Left hindlimb (tissue), 1 donor: ENCODE measurements at regions not wholly inside any gene's neighbourhood (a gene's known extent, or its start where the extent isn't known, plus 50 kb on each side); places are given as distances from the start of the nearest gene placed in this dataset.

ENCODE experiments used
- DNase-seq: peaks from one replicate; pipeline ENCODE4 v3.0.0-alpha.2; 2018

GRCh38 chr5:2222246-2222992, 339.7 kb upstream of the IRX4 start:
- no peak for DNase-seq

- no peak for DNase-seq
Measured at GRCh38 chr5:2221450-2221849, 338.7 kb upstream of the IRX4 start.

DNA sequence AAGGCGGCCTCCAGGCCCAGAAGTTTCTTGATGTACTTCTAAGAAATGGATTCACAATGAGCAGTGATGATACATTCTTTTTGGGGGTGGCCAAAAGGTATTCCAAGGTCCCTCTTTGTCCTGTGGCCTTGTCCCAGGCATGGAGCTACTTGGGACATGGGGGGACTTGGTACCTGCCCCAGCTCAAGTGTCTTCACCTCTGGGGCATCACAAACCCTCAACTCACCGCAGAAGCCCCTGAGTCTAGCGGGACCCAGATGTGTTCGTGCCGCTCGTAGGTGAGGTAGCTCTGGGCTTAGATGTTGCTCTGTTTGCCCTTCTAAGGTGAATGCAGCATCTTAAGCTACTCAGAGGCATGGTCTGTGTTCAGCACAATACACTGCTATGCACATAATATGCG, 338.0 kb upstream of the IRX4 start:
- no peak for DNase-seq

DNA sequence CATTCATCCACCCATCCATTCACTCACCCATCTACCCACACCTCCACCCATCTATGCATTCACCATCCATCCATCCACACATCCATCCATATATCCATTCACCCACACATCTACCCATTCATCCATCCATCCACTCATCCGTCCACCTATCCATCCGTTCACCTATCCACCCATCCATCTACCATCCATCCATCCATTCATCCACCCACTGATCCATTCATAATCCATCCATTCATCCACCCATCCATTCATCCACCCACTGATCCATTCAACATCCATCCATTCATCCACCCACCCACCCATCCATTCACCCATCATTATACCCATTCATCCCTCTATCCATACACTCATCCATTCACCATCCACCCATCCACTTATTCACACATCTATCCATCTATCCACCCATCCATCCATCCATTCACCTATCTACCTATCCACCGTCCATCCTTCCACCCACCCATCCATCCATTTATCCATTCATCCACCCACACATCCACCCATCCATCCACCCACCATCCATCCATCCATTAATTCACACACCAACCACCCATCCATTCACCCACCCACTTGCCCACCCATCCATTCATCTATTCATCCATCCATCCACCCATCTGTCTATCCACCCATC, 336.5 kb upstream of the IRX4 start:
- no peak for DNase-seq

DNA sequence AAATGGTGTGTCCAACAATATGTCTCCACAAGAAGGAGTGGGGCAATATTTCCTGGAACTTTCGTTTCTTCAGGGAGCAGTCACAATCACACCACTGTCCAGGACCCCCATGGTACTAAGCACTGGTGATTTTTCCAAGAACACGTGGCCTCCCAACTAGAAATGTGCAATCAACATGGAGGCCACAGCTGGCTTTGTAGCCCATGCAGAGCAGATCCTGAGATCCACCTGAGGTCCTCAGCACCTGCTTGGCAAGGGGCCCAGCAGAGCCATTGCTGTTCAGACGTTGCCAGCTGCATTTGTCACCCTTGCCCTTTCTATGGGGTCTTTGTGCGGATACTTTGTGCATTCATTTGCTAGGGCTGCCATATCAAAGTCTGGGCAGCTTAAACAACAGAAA, 334.5 kb upstream of the IRX4 start:
- DNase-seq, result no peak

DNA sequence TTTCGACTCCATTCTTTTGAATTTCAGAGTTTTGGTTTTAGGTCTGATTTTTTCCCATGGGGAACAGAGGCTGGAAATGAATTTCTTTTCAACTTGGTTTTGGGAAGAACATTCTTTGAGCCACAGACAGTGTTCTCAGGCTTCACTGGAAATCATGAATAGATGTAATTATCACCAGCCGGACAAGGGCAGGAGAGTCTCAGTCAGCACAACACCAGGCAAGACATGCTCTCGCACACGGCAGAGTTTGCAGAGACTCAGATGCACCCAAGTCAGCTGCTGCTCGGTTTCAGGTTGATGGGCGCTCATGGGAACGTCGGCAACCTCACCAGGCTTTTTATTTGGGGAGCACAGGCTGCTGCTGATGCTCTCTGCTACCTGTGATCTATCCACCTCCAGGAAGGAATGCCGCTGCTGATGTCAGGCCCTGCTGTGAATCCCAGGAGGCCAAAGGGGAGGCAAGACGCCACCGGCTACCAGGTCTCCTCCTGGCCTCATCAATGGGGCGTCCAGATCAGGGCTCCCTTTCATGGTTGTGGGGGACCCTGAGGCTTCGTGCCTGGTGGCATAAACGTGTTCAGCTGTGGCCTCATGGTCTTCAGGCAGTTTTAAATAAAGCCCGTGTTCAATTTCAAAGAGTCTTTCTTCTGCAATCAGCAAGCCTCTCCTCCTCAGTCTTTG, 332.3 kb upstream of the IRX4 start:
- no peak for DNase-seq

- no peak for DNase-seq
Measured at GRCh38 chr5:2213121-2213730, 330.5 kb upstream of the IRX4 start.

GRCh38 chr5:2212481-2212880, 329.8 kb upstream of the IRX4 start:
- DNase-seq, result no peak

DNA sequence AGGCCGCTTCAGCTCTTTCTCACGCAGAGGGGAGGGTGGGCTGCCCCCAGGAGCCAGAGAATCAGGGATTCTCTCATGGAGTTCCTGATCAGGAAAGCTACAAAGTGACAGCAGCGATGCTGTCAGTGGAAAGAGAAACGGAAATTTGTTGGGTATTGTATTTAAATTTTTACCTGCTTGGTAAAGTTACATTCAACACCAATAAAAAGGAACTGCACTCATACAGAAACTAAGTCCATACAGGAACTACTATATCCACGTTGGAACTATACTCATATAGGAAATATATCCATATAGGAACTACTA, 325.5 kb upstream of the IRX4 start:
- DNase-seq, result no peak

DNA sequence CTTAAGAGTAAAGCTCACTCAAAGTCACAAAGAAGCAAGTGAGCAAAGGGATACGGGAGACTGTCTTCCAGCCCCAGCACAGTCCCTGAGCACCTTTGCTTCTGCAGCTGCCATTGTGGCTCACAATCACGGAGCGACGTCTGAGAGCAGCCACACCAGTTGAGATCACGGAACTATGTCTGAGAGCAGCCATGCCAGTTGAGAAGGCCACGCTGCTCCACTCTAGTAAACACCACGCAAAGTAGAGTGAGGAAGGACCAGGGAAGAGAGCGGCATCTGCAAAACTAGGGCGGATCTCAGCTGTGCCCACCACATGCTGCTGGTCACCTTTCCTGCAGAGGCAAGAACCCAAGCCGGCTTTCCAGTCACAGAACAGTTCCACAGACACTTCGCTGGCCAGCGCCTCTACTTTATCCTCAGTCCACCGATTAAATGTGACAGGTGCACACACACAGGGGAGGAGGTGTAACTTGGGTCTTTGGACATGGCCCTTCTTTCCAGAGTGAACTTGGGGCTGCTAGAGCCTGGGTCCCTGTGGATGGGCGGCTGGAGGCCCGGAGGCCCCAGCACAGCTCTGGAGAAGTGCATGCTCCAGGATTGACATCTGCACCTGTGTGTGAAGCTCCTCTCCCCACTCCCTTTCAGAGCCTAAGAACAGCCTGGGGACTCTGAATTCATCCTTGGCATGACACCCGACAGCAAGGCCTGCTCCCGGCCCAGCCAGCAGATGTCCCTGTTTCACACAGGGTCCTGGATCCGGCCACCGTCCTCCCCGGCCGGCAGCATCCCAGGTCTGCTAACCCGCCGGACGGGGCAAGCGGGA, 324.9 kb upstream of the IRX4 start:
- no peak for DNase-seq

- no peak for DNase-seq
Measured at GRCh38 chr5:2207109-2207399, 324.3 kb upstream of the IRX4 start.

GRCh38 chr5:2206293-2207108, 323.8 kb upstream of the IRX4 start:
- DNase-seq, result no peak

DNA sequence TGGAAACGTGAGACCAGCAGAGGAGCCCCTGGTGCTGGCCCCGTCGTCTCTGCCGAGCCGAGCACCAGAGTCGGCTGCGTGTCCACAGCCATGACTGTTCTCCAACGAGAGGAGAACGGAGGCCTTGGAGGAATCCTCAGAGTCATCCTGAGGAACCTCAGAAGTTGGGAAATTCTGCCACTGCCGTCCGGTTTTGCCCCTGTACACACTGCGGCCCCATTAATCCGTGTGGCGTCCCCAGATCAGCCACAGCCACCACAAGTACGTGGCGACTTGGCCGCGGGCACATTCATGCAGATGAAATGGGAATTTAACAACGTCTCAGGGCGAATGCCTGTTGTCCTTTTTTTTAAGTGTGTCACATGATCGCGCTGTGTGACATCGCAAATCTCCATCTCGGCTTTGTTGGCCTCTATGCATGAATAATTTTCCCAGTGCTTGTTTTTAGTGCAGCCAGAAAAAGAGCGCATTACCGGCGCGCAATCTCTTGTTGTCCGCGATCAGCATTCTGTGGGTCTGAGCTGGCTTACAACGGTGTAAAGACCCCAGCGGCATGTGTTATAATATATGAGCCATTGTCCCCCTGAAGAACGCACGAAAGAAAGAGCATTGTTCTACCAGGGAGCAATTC, 323.0 kb upstream of the IRX4 start:
- no peak for DNase-seq

DNA sequence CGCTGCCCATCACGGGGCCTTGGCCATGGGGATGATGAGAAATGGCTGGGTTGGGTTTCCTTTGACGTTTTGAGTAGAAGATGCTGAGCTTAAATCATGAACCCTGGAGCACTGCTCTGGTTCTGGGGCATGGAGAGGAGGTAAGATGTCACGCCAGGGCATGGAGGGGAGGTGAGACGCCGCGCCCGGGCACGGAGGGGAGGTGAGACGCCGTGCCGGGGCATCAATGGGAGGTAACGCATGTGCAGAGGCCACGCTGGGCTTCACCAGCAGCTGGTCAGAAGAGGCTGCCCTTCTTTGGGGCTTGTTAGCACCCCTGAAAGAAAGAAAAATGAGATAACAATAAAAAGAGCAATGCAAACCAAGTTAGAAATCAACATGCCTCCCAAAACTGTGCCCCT, 322.5 kb upstream of the IRX4 start:
- DNase-seq, result no peak

- no peak for DNase-seq
Measured at GRCh38 chr5:2204366-2205184, 321.9 kb upstream of the IRX4 start.

DNA sequence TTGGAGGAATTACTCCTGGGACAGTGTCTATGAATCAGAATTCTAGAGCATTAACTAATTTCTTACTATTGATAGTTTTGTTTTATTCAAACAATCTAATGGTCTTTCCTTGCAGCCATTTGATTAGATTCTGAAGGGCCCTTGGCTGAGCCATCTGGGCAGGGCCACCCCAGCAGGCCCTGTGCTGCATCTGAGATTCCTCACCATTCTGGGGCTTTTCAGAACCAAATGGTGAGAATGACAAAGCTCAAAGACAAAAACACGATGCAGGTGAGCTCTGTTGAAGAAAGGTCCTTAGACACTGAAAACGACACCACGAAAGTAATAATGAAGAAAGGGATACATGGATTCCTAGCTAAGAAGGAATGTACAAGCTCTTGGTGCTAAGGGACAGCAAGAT, 321.0 kb upstream of the IRX4 start:
- no peak for DNase-seq

- no peak for DNase-seq
Measured at GRCh38 chr5:2201832-2202231, 319.1 kb upstream of the IRX4 start.

GRCh38 chr5:2201421-2201820, 318.7 kb upstream of the IRX4 start:
- DNase-seq, result no peak

GRCh38 chr5:2201011-2201410, 318.3 kb upstream of the IRX4 start:
- DNase-seq, result no peak

GRCh38 chr5:2200261-2200950, 317.7 kb upstream of the IRX4 start:
- DNase-seq, result no peak
